Activated CD4-positive, CD25-positive, alpha-beta regulatory T cell treated with anti-CD3 and anti-CD28 coated beads, Interleukin-2, amount 50 U/mL, for 16 hours (primary cell): ENCODE measurements at regions not wholly inside any gene's neighbourhood (a gene's known extent, or its start where the extent isn't known, plus 50 kb on each side); places are given as distances from the start of the nearest gene placed in this dataset.

Experiments
- DNase-seq: peaks from one replicate; pipeline ENCODE4 v3.0.0-alpha.2; 2020; ENCODE audit warnings: low read depth, low spot score

DNA sequence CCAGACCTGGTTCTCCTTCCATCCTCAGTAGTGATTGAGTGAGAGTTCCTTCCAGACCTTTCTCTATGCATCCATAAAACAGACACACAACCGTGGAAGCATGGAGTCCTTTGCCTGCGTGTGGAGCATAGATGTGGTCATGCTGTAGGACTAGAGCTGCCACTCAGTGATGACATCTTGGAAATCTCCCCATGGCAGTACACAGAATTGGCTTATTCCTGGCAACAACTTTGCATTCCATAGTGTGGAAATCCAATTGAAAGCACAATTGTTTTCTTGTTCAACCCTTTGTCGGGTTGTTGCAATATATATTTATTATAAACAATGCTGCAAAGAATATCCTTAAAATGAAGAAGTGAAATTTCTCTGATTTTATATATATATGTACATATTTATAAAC, 547.8 kb downstream of the CDH26 start:
- DNase-seq: no peak

DNA sequence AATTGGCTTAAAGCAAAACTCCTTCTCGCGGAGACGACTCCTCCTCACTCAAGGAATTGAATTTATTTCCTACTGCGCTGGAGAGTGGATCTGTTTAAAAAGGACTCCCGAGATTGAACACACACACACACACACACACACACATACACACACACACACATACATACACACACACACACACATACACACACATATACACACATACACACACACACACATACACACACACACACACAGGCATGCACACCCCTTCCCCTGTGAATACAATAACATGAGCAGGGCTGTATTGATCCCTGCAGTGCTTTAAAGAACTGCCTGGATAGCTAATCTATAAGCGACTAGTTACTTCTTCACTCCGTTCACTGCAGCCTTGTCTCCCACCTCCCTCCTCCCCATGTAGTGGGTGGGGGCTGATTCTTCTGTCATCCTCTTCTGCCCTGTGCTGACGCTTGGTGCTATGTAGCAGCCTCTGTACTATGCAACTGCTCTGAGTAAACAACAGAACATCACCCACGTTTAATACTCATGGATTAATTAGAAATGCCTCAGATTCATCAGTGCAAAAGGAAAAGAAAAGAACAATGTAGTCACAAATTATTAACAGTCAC, 549.0 kb downstream of the CDH26 start:
- DNase-seq: no peak

DNA sequence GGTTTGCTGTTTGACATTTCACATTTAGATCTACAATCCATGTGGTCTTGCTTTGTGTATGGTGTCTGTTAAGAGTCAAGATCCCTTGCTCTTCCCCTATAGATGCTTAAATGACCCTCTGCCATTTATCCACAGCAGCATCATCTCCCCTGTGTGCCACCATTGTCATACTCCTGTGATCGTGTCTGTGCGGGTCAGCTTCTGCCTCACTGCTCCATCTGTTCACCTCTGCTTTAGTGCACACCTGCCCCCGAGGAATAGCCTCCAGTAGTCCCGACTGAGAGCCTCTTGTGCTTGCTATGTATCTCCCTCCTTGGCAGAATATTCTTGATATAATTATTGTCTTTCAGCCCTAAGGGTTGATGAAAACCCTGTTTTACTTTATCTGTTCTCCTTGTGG, 551.2 kb downstream of the CDH26 start:
- no peak for DNase-seq

GRCh38 chr20:60510356-60510755, 552.1 kb downstream of the CDH26 start:
- DNase-seq: no peak

- no peak for DNase-seq
These were observed 554.2 kb downstream of the CDH26 start for GRCh38 chr20:60512443-60512842.

DNA sequence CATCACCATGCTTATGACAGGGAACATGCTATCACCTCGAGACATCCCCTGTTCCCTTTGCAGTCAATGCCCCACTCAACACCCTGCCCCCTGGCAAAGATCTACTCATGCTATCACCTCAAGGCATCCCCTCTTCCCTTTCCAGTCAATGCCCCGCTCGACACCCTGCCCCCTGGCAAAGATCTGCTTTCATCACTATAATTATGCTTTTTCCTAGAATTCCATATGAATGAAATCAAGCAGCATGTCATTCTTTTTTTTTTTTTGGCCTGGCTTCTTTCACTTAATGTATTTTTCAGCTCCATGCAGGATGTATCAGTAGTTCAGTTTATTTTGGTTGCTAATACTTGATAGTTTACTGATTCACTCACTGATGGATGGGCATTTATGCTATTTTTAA, 554.9 kb downstream of the CDH26 start:
- no peak for DNase-seq

- DNase-seq: no peak
These were observed 558.2 kb downstream of the CDH26 start for GRCh38 chr20:60516442-60516841.

DNA sequence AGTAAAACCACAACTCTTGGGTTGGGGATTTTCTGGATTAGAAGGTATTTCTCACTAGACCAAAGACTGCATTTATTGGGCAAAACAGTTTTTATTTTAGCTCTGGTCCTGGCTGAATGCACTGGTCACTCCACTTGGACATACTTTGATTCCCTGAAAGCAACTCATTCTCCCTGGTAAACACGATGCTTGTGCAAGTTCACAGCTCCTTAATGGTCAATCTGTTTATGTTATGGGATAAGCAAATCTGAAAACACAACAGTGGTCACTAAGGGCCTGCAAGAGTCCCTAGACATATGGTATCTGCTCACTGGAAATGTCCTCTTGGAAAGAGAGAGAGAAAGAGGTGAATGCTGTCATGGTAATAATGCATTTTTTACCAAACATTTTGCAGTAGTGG, 559.8 kb downstream of the CDH26 start:
- no peak for DNase-seq

GRCh38 chr20:60525397-60525796, 567.2 kb downstream of the CDH26 start:
- no peak for DNase-seq

DNA sequence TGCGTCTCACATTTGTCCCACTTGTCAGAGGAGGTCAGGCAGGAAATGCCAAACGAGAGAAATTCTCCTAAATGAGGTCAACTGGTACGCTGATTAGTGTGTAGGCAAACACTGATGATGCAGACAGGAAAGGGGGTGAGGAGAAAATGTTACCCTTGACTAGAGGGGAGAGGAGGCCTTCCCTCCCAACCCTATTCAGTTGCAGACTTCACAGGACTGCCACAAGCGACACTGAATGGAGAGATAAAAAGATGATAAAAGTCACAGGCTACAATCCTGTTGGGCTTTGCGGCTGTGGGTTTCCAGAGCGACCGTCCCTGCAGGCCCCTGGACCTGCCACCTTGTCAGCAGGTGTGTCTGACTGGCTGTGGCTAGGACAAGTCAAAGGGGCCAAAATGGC, 569.4 kb downstream of the CDH26 start:
- DNase-seq: no peak

GRCh38 chr20:60528141-60528540, 569.9 kb downstream of the CDH26 start:
- DNase-seq: no peak

GRCh38 chr20:60529149-60529548, 570.9 kb downstream of the CDH26 start:
- no peak for DNase-seq

DNA sequence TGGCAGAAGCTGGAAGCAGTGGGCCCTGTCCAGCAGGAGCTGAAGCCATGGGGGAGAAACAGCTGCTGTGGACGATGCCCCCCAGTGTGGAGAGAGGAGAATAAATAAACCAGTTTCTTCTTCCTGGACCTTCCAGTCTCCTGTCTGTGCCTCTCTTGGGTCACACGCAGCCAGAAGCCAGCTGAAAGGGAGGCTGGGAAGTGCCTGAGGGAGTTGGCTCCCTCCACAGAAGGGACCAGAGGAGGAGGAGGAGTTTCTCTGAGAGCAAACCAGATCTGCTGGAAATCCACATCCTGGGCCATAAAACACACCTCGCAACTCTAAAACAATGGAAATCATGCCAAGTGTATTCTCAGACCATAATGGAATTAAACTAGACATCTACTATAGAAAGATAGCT, 577.0 kb downstream of the CDH26 start:
- no peak for DNase-seq

- DNase-seq: no peak
These were observed 582.4 kb downstream of the CDH26 start for GRCh38 chr20:60540591-60540990.

DNA sequence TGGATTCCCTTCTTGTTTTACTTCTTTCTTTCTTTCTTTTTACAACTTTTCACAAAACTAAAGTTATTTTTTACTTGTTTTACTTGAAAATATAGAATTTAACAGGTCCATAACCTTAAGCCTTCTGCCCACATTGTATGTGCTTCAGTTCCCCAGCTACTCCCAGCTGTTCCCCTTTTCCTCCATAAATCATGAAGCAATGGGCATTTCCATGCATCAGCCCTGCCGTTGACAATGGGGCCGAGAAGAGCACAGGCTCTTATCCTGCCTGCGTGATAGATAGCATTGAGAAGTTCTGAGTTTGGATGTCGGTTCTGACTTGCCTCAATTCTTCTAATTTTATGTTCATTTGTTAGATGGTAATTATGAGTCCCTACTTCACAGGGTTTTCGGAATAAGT, 583.8 kb downstream of the CDH26 start:
- DNase-seq: no peak

DNA sequence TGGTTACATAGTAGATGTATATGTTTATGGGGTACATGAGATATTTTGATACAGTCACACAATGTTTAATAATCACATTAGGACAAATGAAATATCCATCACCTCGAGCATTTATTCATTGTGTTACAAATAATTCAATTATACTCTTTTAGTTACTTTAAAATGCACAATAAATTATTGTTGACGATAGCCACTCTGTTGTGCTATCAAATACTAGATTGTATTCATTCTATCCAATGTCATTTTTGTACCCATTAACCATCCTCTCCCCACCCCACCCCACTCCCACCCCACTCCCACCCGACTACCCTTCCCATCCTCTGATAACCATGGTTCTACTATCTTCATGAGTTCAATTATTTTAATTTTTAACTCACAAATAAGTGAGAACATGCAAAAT, 585.4 kb downstream of the CDH26 start:
- no peak for DNase-seq

DNA sequence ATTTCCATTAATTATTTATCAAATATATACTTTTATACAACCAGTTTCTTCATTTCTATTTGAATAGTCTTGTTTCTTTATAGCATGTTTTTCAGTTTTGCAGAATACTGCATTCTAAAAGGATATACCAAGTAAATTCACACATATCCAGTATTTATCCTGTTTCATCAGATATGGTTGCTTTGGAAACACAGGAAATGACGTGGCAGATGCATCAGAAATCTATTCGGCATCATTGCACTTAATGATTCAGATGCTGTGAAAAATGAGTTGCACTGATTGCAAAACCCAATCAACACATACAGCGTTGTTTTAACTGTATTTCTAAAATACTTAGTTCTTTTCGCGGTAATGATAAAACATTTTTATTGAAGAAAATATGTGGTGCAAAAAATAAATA, 594.9 kb downstream of the CDH26 start:
- DNase-seq: no peak

GRCh38 chr20:60558486-60558885, 600.3 kb downstream of the CDH26 start:
- DNase-seq: no peak

DNA sequence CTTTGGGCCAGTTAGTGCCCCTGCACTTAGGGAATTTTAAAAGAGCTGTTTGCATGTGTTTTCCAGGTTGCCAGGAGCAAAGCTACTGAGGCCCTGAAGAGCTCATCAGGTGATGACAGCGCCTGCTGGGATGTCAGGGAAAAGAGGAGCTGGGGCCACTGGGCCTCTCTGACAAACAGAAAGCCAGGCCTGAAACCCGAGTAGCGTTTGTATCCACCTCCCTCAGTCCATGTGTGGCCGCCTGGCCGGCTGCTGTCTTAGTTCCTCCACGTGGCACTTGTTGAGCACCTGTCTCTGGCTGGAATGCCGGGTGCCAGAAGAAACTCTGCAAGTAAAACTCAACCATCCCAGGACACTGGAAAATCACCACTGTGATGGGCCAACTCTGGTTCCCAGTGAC, 601.2 kb downstream of the CDH26 start:
- no peak for DNase-seq

GRCh38 chr20:60561052-60561451, 602.8 kb downstream of the CDH26 start:
- no peak for DNase-seq

GRCh38 chr20:60565083-60565482, 606.9 kb downstream of the CDH26 start:
- no peak for DNase-seq

- no peak for DNase-seq
These were observed 607.3 kb downstream of the CDH26 start for GRCh38 chr20:60565551-60565950.

DNA sequence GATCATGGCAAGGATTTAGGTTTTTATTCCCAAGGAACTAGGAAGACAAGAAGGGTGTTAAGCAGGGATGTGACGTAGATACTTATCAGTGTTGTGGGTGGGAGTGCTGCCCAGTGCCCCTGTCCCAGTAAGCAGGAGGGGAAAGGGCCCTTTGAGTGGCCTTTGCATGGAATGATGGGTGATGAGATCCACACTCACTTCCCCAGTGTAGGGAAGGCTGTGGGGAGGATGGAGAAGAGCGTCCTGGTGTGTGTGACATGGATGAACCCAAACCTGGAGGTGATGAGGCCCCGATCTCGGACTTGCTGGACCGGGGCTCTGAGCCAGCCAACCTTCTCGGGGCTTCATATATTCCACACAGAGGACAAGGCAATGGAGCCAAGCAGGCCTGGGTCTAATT, 610.9 kb downstream of the CDH26 start:
- no peak for DNase-seq

DNA sequence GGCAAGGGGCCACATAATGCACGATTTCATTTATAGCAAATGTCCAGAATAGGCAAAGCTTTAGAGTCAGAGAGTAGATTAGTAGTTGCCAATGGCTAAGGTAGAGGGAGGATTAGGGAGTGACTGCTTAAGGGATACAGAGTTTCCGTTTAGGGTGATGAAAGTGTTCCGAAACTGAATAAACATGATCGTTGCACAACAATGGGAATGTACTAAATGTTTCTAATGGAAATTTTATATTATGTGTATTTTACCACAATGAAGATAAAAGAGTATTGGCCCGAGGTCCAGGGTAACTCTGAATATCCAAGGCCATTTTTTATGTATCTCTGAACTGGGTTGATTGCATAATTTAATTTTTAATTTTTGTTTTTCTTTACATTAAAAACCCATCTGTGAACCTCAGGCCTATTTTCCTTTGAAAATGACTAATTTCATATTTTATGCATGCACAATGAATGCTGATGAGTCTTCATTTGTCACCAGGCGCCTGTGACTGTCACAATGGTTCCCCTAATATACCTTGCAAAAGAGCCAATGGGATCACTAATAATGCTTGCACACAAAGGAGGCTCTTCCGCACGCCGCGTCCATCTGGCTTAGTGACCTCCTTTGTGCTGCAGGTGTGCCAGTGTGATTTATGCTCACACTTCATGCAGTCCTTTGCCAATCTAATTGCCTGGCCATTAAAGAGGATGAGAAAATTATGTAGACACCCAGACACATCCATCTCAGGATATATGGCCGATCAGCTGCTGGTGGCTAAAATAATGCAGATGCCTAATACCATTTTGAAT, 612.5 kb downstream of the CDH26 start:
- DNase-seq: no peak
